H1 (cell line): ENCODE measurements at regions not wholly inside any gene's neighbourhood (a gene's known extent, or its start where the extent isn't known, plus 50 kb on each side); places are given as distances from the start of the nearest gene placed in this dataset.

Experiments
- CTCF ChIA-PET: fragments of 300-600 bp; sonication (Branson Sonifier 250); formaldehyde crosslinking; loops from one replicate; lab custom pipeline; 2021; ENCODE audit not compliant: partially characterized antibody; lab: Charles Lee
- POLR2A ChIA-PET: fragments of 300-600 bp; sonication (Branson Sonifier 250); formaldehyde crosslinking; loops from one replicate; lab custom pipeline; 2021; ENCODE audit warnings: inconsistent platforms; ENCODE audit not compliant: partially characterized antibody; lab: Charles Lee
- DNase-seq, 2 experiments: peaks; one replicate each; pipeline versions ENCODE4 v3.0.0 to v3.0.0-alpha.2; 2010 to 2022; ENCODE audit warnings: low spot score in 2 of 2, low read depth in 1 of 2, mixed read lengths in 1 of 2
- FAIRE-seq: peaks from 2 replicates; lab custom pipeline; 2011; peaks lifted over from hg19 to GRCh38; lab: Jason Lieb, UNC
- H2AFZ ChIP-seq: 2 replicates; pipeline ENCODE4 v1.8.1; 2012; ENCODE audit warnings: low read length, inconsistent platforms
- H2AK5ac ChIP-seq: 2 replicates; pipeline ENCODE4 v1.6.1; 2013; ENCODE audit warnings: low read depth, low read length
- H2BK120ac ChIP-seq: replicated peaks from 2 replicates; pipeline ENCODE3; 2013; ENCODE audit warnings: low read depth, low read length, inconsistent platforms
- H2BK12ac ChIP-seq: 2 replicates; pipeline ENCODE4 v1.6.1; 2013; ENCODE audit warnings: low read depth, low read length
- H2BK15ac ChIP-seq: 2 replicates; pipeline ENCODE4 v1.6.1; 2013; ENCODE audit warnings: low read length
- H2BK20ac ChIP-seq: 2 replicates; pipeline ENCODE4 v1.6.1; 2013; ENCODE audit warnings: low read length
- H2BK5ac ChIP-seq: 2 replicates; pipeline ENCODE4 v1.6.1; 2013; ENCODE audit warnings: low read depth, low read length
- H3K14ac ChIP-seq: 2 replicates; pipeline ENCODE4 v1.6.1; 2013; ENCODE audit warnings: inconsistent platforms; ENCODE audit not compliant: insufficient read length
- H3K18ac ChIP-seq: 2 replicates; pipeline ENCODE4 v1.6.1; 2013; ENCODE audit warnings: low read length; ENCODE audit errors: extremely low read depth
- H3K23ac ChIP-seq: 2 replicates; pipeline ENCODE4 v1.6.1; 2013; ENCODE audit warnings: inconsistent platforms; ENCODE audit not compliant: insufficient read length
- H3K23me2 ChIP-seq: 2 replicates; pipeline ENCODE4 v1.6.1; 2013; ENCODE audit warnings: low read depth, low read length
- H3K27ac ChIP-seq: 2 replicates; pipeline ENCODE4 v1.6.1; 2011; ENCODE audit warnings: low read depth, low read length, inconsistent platforms
- H3K27me3 ChIP-seq, 4 experiments: replicated peaks in 1 of 4; 1 replicate in 1 of 4; 2 replicates in 3 of 4; pipeline versions ENCODE4 v1.6.1 to v1.8.1; 2011 to 2013; ENCODE audit warnings: low read length in 3 of 4, mild to moderate bottlenecking in 3 of 4, inconsistent platforms in 2 of 4, mixed read lengths in 2 of 4, moderate library complexity in 1 of 4; ENCODE audit not compliant: control insufficient read depth in 3 of 4, insufficient read depth in 3 of 4; ENCODE audit errors: extremely low read depth in 1 of 4
- H3K36me3 ChIP-seq, 4 experiments: 2 replicates each; pipeline versions ENCODE4 v1.6.1 to v1.8.1; 2011 to 2013; ENCODE audit warnings: mild to moderate bottlenecking in 4 of 4, low read length in 3 of 4, moderate library complexity in 2 of 4, control low read depth in 1 of 4, inconsistent platforms in 1 of 4; ENCODE audit not compliant: insufficient read depth in 4 of 4, control insufficient read depth in 2 of 4
- H3K4ac ChIP-seq: replicated peaks from 2 replicates; pipeline ENCODE3; 2013; ENCODE audit warnings: low read length, low read depth, mixed read lengths, inconsistent platforms; ENCODE audit not compliant: insufficient read length
- H3K4me1 ChIP-seq, 4 experiments: replicated peaks in 1 of 4; 1 replicate in 1 of 4; 2 replicates in 3 of 4; pipeline versions ENCODE4 v1.6.1 to v1.8.1; 2011 to 2013; ENCODE audit warnings: low read length in 3 of 4, inconsistent platforms in 2 of 4, mixed read lengths in 1 of 4; ENCODE audit not compliant: insufficient read depth in 4 of 4, control insufficient read depth in 3 of 4
- H3K4me2 ChIP-seq, 2 experiments: 2 replicates each; pipeline versions ENCODE4 v1.6.1 to v1.8.1; 2011 to 2013; ENCODE audit warnings: low read depth in 2 of 2, low read length in 2 of 2, control low read depth in 1 of 2, inconsistent platforms in 1 of 2, mild to moderate bottlenecking in 1 of 2; ENCODE audit not compliant: insufficient read depth in 1 of 2
- H3K4me3 ChIP-seq, 4 experiments: fragments of 200-600, 300-600 bp in 1 of 4; sonication (generic), shearing (Covaris generic), sonication (Bioruptor Twin) in 1 of 4; 2 replicates each; pipeline versions ENCODE4 v1.5.1 to v1.8.1; 2011 to 2016; ENCODE audit warnings: low read length in 4 of 4, low read depth in 3 of 4, control low read depth in 2 of 4, inconsistent platforms in 2 of 4, mild to moderate bottlenecking in 2 of 4, mixed read lengths in 1 of 4, moderate library complexity in 1 of 4; ENCODE audit not compliant: insufficient read depth in 2 of 4; ENCODE audit errors: extremely low read depth in 1 of 4
- H3K56ac ChIP-seq: replicated peaks from 2 replicates; pipeline ENCODE3; 2013; ENCODE audit warnings: low read depth, mild to moderate bottlenecking, mixed read lengths, low read length, inconsistent platforms; ENCODE audit not compliant: insufficient read length
- H3K79me1 ChIP-seq: 2 replicates; pipeline ENCODE4 v1.6.1; 2013; ENCODE audit warnings: low read depth, low read length, control low read depth
- H3K79me2 ChIP-seq, 2 experiments: 2 replicates each; pipeline versions ENCODE4 v1.6.1 to v1.8.1; 2012 to 2013; ENCODE audit warnings: low read length in 2 of 2, mild to moderate bottlenecking in 2 of 2, inconsistent platforms in 1 of 2; ENCODE audit not compliant: insufficient read depth in 2 of 2, control insufficient read depth in 1 of 2
- H3K9ac ChIP-seq, 4 experiments: replicated peaks in 1 of 4; 1 replicate in 1 of 4; 2 replicates in 3 of 4; pipeline versions ENCODE4 v1.6.1 to v1.8.1; 2011 to 2013; ENCODE audit warnings: low read depth in 3 of 4, low read length in 3 of 4, control low read depth in 2 of 4, mild to moderate bottlenecking in 2 of 4, moderate library complexity in 2 of 4, inconsistent platforms in 1 of 4; ENCODE audit errors: extremely low read depth in 1 of 4
- H3K9me3 ChIP-seq, 2 experiments: 2 replicates each; pipeline versions ENCODE4 v1.6.1 to v1.8.1; 2012 to 2013; ENCODE audit warnings: mild to moderate bottlenecking in 2 of 2, moderate library complexity in 2 of 2, control low read depth in 1 of 2, inconsistent platforms in 1 of 2, low read depth in 1 of 2, low read length in 1 of 2, mixed read lengths in 1 of 2; ENCODE audit not compliant: insufficient read depth in 2 of 2
- H4K20me1 ChIP-seq, 2 experiments: replicated peaks in 1 of 2; 2 replicates each; pipeline versions ENCODE3 to v1.8.1; 2011 to 2013; ENCODE audit warnings: inconsistent platforms in 2 of 2, low read length in 2 of 2, mild to moderate bottlenecking in 1 of 2; ENCODE audit not compliant: insufficient read depth in 2 of 2, control insufficient read depth in 1 of 2
- H4K5ac ChIP-seq: 2 replicates; pipeline ENCODE4 v1.6.1; 2013; ENCODE audit warnings: low read length, low read depth, mixed read lengths, inconsistent platforms; ENCODE audit not compliant: insufficient read length
- H4K8ac ChIP-seq: 2 replicates; pipeline ENCODE4 v1.8.0; 2013; ENCODE audit warnings: mild to moderate bottlenecking, moderate library complexity, low read length, inconsistent platforms; ENCODE audit not compliant: insufficient read depth; ENCODE audit errors: extremely low read depth
- H4K91ac ChIP-seq: replicated peaks from 2 replicates; pipeline ENCODE3; 2013; ENCODE audit warnings: low read length, mixed read lengths, inconsistent platforms; ENCODE audit not compliant: insufficient read length
- BCL11A ChIP-seq, 2 experiments: IDR thresholded peaks; one replicate each; pipeline ENCODE4 v1.6.1; 2011; ENCODE audit warnings: low read depth in 2 of 2, low read length in 2 of 2, mild to moderate bottlenecking in 2 of 2
- WGBS, 2 experiments: shearing (Covaris generic) in 1 of 2; methylation state at CpG; one replicate each; pipeline versions ENCODE4 v1.1.6 to v1.1.7; 2013 to 2015; ENCODE audit warnings: low lambda C conversion rate in 2 of 2, mixed read lengths in 2 of 2, inconsistent platforms in 1 of 2, low coverage in 1 of 2, missing lambda C conversion rate in 1 of 2; ENCODE audit not compliant: insufficient replicate concordance in 2 of 2, insufficient coverage in 1 of 2, insufficient read length in 1 of 2; ENCODE audit errors: extremely low coverage in 1 of 2, missing lambda C conversion rate in 1 of 2; 5-methylcytosine and 5-hydroxymethylcytosine counted together

- H3K27me3 ChIP-seq, result no peaks in the 10 kb centered on the region; a peak in 1 of 7 replicates
- no peak overlapping the region for H3K27ac ChIP-seq
- H3K4me1 ChIP-seq, result peaks cover 0 to 9% (median 0%) of the 10 kb centered on the region in 4 experiments; a peak in 4 of 7 replicates
- no peak overlapping the region for H3K4me3 ChIP-seq
- H3K23me2 ChIP-seq, result no peaks in the 10 kb centered on the region
- POLR2A ChIA-PET, result no interaction called here
- CTCF ChIA-PET, result interaction anchor here (1.0 to 4.2 kb wide), 4 partner anchors 23 to 256 kb away, joined by 3 to 21 read pairs (median 5); partner anchors contain the start of gene EFNB1
- H3K79me2 ChIP-seq, result no peaks in the 10 kb centered on the region
- no peak for FAIRE-seq
- WGBS, 2 experiments, result no CpG with 5 or more reads among the region's 4 CpGs
- H3K4me2 ChIP-seq, result no peak overlapping the region
- no peak overlapping the region for H3K23ac ChIP-seq
- H2BK15ac ChIP-seq, result no peak overlapping the region
- H2BK20ac ChIP-seq, result no peak overlapping the region
- no peak overlapping the region for H4K91ac ChIP-seq
- no peak for DNase-seq
- no peaks in the 10 kb centered on the region for H3K79me1 ChIP-seq
- no peak overlapping the region for H2AFZ ChIP-seq
- H3K36me3 ChIP-seq, result no peaks in the 10 kb centered on the region
- H3K4ac ChIP-seq, result no peak overlapping the region
- no peak overlapping the region for H2BK120ac ChIP-seq
- no peak overlapping the region for H4K8ac ChIP-seq
- no peak overlapping the region for H3K56ac ChIP-seq
- no peak overlapping the region for H3K18ac ChIP-seq
- no peak overlapping the region for H4K5ac ChIP-seq
- H2BK12ac ChIP-seq, result no peak overlapping the region
- no peaks in the 10 kb centered on the region for H3K9me3 ChIP-seq
- H4K20me1 ChIP-seq, result no peaks in the 10 kb centered on the region
- H2AK5ac ChIP-seq, result no peak overlapping the region
- no peak overlapping the region for H2BK5ac ChIP-seq
- no peak overlapping the region for H3K14ac ChIP-seq
- H3K9ac ChIP-seq, result no peak overlapping the region
- no peak for TF ChIP-seq BCL11A (IDR thresholded peaks at IDR 0.05; ENCODE audit: low read depth in 2 of 2, low read length in 2 of 2)
Measured at GRCh38 chrX:69083801-69084200, 81.5 kb downstream of the PJA1 start.
